GM12878 (cell line): ENCODE measurements at regions not wholly inside any gene's neighbourhood (a gene's known extent, or its start where the extent isn't known, plus 50 kb on each side); places are given as distances from the start of the nearest gene placed in this dataset.

Experiments used
- BHLHE40 ChIP-seq, 2 experiments: fragments of 450-650 bp in 1 of 2; IDR thresholded peaks; 2 replicates each; pipeline ENCODE4 v1.6.1; 2011 to 2017; ENCODE audit warnings: low read depth in 2 of 2, borderline replicate concordance in 1 of 2, improper control_type of control experiment in 1 of 2, low read length in 1 of 2, mild to moderate bottlenecking in 1 of 2
- CHD2 ChIP-seq: IDR thresholded peaks from 2 replicates; pipeline ENCODE4 v1.6.1; 2011; ENCODE audit warnings: low read depth, low read length, improper control_type of control experiment, borderline replicate concordance
- ESRRA ChIP-seq: IDR thresholded peaks from 2 replicates; pipeline ENCODE4 v1.6.1; 2012; ENCODE audit warnings: mild to moderate bottlenecking, low read length, improper control_type of control experiment
- NFIC ChIP-seq: IDR thresholded peaks from 2 replicates; pipeline ENCODE4 v1.6.1; 2012; ENCODE audit warnings: low read depth, mild to moderate bottlenecking, inconsistent platforms, low read length, moderate library complexity
- RELA ChIP-seq: fragments of 450-650 bp; IDR thresholded peaks from 2 replicates; pipeline ENCODE4 v1.8.0; 2014; ENCODE audit warnings: borderline replicate concordance; ENCODE audit not compliant: partially characterized antibody
- ZNF207 ChIP-seq: fragments of 450-650 bp; IDR thresholded peaks from 2 replicates; pipeline ENCODE4 v1.6.1; 2014; ENCODE audit warnings: antibody characterized with exemption, mild to moderate bottlenecking, borderline replicate concordance
- TF ChIP-seq, protein P1 (sequence below): fragments of 450-650 bp; IDR thresholded peaks from 2 replicates; pipeline ENCODE4 v1.6.1; 2016; ENCODE audit warnings: mild to moderate bottlenecking, moderate library complexity, borderline replicate concordance
- TF ChIP-seq, protein P2 (sequence below): IDR thresholded peaks from 2 replicates; pipeline ENCODE4 v1.6.1; 2011; ENCODE audit warnings: low read depth, mild to moderate bottlenecking, low read length, moderate library complexity, borderline replicate concordance; ENCODE audit errors: extremely low read depth

DNA sequence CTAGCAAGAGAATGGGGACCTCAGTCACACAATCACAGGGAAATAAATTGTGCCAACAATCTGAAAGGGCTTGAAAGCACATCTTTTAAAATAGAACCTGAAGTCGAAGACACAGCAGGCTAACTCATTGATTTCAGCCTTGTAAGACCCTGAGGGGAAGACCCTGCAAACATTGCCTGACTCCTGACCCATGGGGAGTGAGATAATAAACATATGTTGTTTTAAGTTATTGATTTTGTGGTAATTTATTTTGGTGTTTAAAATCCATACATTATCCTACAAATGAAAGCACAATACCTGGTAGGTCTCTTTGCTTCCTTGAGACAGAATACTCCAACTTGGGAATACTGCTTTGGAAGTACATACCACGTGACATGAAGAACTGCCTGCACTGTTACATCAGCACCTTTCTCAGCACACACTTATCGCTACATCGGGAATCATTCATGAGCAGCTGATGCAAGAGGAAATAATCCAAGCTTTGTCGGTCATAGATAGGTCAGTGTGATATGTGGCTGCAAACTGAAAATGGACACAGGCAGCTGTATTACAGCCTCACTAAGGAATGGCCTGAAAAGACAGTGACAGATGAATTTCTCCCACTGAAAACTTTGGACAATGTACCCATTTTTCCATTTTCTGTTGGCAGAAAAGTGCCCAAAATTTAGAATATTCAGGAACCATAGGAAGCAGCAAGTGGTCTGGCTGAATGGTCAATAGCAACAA is 494.5 kb upstream of the MAP2 start:
- TF ChIP-seq ZNF207 (no peak), NFIC (no peak), BHLHE40 (IDR thresholded peaks at IDR 0.05; ENCODE audit: borderline replicate concordance in 1 of 2, low read depth in 2 of 2, low read length in 1 of 2) (no peak), CHD2 (no peak), ESRRA (no peak), RELA (no peak)
- TF ChIP-seq, protein P1, sequence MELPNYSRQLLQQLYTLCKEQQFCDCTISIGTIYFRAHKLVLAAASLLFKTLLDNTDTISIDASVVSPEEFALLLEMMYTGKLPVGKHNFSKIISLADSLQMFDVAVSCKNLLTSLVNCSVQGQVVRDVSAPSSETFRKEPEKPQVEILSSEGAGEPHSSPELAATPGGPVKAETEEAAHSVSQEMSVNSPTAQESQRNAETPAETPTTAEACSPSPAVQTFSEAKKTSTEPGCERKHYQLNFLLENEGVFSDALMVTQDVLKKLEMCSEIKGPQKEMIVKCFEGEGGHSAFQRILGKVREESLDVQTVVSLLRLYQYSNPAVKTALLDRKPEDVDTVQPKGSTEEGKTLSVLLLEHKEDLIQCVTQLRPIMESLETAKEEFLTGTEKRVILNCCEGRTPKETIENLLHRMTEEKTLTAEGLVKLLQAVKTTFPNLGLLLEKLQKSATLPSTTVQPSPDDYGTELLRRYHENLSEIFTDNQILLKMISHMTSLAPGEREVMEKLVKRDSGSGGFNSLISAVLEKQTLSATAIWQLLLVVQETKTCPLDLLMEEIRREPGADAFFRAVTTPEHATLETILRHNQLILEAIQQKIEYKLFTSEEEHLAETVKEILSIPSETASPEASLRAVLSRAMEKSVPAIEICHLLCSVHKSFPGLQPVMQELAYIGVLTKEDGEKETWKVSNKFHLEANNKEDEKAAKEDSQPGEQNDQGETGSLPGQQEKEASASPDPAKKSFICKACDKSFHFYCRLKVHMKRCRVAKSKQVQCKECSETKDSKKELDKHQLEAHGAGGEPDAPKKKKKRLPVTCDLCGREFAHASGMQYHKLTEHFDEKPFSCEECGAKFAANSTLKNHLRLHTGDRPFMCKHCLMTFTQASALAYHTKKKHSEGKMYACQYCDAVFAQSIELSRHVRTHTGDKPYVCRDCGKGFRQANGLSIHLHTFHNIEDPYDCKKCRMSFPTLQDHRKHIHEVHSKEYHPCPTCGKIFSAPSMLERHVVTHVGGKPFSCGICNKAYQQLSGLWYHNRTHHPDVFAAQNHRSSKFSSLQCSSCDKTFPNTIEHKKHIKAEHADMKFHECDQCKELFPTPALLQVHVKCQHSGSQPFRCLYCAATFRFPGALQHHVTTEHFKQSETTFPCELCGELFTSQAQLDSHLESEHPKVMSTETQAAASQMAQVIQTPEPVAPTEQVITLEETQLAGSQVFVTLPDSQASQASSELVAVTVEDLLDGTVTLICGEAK, result no peak
- TF ChIP-seq, protein P2, sequence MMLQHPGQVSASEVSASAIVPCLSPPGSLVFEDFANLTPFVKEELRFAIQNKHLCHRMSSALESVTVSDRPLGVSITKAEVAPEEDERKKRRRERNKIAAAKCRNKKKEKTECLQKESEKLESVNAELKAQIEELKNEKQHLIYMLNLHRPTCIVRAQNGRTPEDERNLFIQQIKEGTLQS, result no peak
